Lung (tissue), 11 donors: ENCODE measurements at regions not wholly inside any gene's neighbourhood (a gene's known extent, or its start where the extent isn't known, plus 50 kb on each side); places are given as distances from the start of the nearest gene placed in this dataset.
"Not testable (repeated sequence)": the region's sequence is repeated elsewhere in the genome, so short reads cannot be mapped to it uniquely, and the experiment has no call there.

ENCODE experiments used
- ATAC-seq: fragments of 200-7000 bp; cut with Tn5 transposase; one replicate; pipeline ENCODE4 v1.9.1; 2020; ENCODE audit warnings: moderate number of reproducible peaks; ENCODE audit not compliant: insufficient read depth, low FRiP score
- DNase-seq, 3 donors: peaks; one replicate each; pipeline ENCODE4 v3.0.0-alpha.2; 2013 to 2017
- H3K27ac ChIP-seq, 2 donors: one replicate each; pipeline ENCODE4 v1.5.1; 2013; ENCODE audit warnings: mild to moderate bottlenecking in 2 of 2, moderate library complexity in 2 of 2, control low read depth in 1 of 2, inconsistent platforms in 1 of 2, low read depth in 1 of 2, low read length in 1 of 2
- H3K27me3 ChIP-seq, 3 donors: one replicate each; pipeline ENCODE4 v1.5.1; 2013; ENCODE audit warnings: low read length in 2 of 3; ENCODE audit not compliant: control insufficient read depth in 3 of 3, insufficient read depth in 3 of 3
- H3K36me3 ChIP-seq, 4 donors: one replicate each; pipeline ENCODE4 v1.5.1; 2013; ENCODE audit warnings: low read length in 4 of 4, mild to moderate bottlenecking in 1 of 4, moderate library complexity in 1 of 4; ENCODE audit not compliant: control insufficient read depth in 4 of 4, insufficient read depth in 4 of 4
- H3K4me1 ChIP-seq, 5 donors: one replicate each; pipeline ENCODE4 v1.5.1; 2013; ENCODE audit warnings: low read length in 5 of 5, mild to moderate bottlenecking in 2 of 5, moderate library complexity in 1 of 5; ENCODE audit not compliant: control insufficient read depth in 5 of 5, insufficient read depth in 5 of 5
- H3K4me3 ChIP-seq: one replicate; pipeline ENCODE4 v1.5.1; 2013; ENCODE audit warnings: mild to moderate bottlenecking, control low read depth, moderate library complexity
- H3K9ac ChIP-seq, 2 donors: one replicate each; pipeline ENCODE4 v1.5.1; 2013; ENCODE audit warnings: low read length in 2 of 2, control low read depth in 1 of 2; ENCODE audit not compliant: insufficient read depth in 1 of 2
- H3K9me3 ChIP-seq, 4 donors: one replicate each; pipeline ENCODE4 v1.5.1; 2013; ENCODE audit warnings: low read length in 3 of 4, mild to moderate bottlenecking in 1 of 4, moderate library complexity in 1 of 4; ENCODE audit not compliant: control insufficient read depth in 4 of 4, insufficient read depth in 3 of 4
- WGBS, 2 donors: extraction: QIAGEN DNeasy Blood & Tissue Kit; methylation state at CpG; one replicate each; pipeline ENCODE4 v1.1.7; 2013; 5-methylcytosine and 5-hydroxymethylcytosine counted together
- TF ChIP-seq, protein P1 (sequence below): IDR thresholded peaks from 2 replicates; pipeline ENCODE4 v1.5.1; 2012; ENCODE audit warnings: mild to moderate bottlenecking; ENCODE audit errors: control extremely low read depth, extremely low read depth
- donor health status: control.
- donor health status: control.
- donor health status: Bipolar disorder and iron deficiency.
- donor health status: healthy.
- donor health status: DM: yes; HTN: yes; CAD: no.

DNA sequence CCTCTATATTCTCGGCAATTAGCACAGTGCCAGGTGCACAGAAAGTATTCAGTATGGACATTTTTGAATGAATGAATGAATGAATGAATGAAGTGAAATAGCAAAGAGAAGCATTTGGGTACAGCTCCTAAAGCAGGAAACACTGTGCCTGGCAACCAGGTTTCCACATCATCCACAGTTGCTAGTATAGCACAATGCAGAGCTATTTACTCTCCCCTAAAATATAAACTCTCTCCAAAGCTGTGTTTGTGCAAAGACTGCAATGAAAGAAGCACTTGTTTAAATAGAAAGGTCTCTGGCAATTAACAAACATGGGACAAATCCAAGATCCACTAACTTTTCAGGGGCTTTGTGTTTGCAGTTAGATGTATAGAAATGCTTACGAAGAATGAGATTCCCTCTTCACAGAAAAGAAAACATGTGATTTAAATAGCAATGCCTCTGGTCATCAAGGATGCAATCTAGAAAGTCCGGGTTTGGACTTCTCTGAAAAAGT is 103.0 kb upstream of the OPCML start:
- no peak overlapping the region for H3K4me3 ChIP-seq
- no peaks in the 10 kb centered on the region for H3K27me3 ChIP-seq
- H3K9ac ChIP-seq = no peak overlapping the region
- TF ChIP-seq, protein P1, sequence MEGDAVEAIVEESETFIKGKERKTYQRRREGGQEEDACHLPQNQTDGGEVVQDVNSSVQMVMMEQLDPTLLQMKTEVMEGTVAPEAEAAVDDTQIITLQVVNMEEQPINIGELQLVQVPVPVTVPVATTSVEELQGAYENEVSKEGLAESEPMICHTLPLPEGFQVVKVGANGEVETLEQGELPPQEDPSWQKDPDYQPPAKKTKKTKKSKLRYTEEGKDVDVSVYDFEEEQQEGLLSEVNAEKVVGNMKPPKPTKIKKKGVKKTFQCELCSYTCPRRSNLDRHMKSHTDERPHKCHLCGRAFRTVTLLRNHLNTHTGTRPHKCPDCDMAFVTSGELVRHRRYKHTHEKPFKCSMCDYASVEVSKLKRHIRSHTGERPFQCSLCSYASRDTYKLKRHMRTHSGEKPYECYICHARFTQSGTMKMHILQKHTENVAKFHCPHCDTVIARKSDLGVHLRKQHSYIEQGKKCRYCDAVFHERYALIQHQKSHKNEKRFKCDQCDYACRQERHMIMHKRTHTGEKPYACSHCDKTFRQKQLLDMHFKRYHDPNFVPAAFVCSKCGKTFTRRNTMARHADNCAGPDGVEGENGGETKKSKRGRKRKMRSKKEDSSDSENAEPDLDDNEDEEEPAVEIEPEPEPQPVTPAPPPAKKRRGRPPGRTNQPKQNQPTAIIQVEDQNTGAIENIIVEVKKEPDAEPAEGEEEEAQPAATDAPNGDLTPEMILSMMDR = no peak
- ATAC-seq (no peak), DNase-seq (peak in 2 of 3 donors; percentile 6 to 9)
- no peak overlapping the region for H3K27ac ChIP-seq
- 58 to 70% methylated on average over 3 of the region's 3 CpGs for WGBS, 2 donors
- peaks cover 0 to 4% (median 0%) of the 10 kb centered on the region in 4 donors for H3K9me3 ChIP-seq
- no peaks in the 10 kb centered on the region for H3K4me1 ChIP-seq
- no peaks in the 10 kb centered on the region for H3K36me3 ChIP-seq

- not testable (repeated sequence) for H3K4me1 ChIP-seq, H3K9me3 ChIP-seq, H3K9ac ChIP-seq, H3K36me3 ChIP-seq, DNase-seq, H3K27ac ChIP-seq, ATAC-seq, H3K27me3 ChIP-seq, H3K4me3 ChIP-seq
- WGBS, 2 donors = 70 to 71% methylated on average over 10 to 11 of the region's 11 CpGs
Measured at GRCh38 chr11:133628371-133628770, 96.1 kb upstream of the OPCML start.

- no peak overlapping the region for H3K9ac ChIP-seq
- no peak overlapping the region for H3K4me3 ChIP-seq
- no peak overlapping the region for H3K27ac ChIP-seq
- H3K4me1 ChIP-seq = peaks cover 0 to 2% (median 0%) of the 10 kb centered on the region in 5 donors
- ATAC-seq = no peak
- peaks cover 0 to 5% (median 0%) of the 10 kb centered on the region in 4 donors for H3K9me3 ChIP-seq
- H3K27me3 ChIP-seq = peaks cover 0 to 14% (median 5%) of the 10 kb centered on the region in 3 donors
- 50 to 55% methylated on average over 6 of the region's 6 CpGs for WGBS, 2 donors
- TF ChIP-seq, protein P1 = no peak
- H3K36me3 ChIP-seq = no peaks in the 10 kb centered on the region
- no peak for DNase-seq
Measured at GRCh38 chr11:133621611-133622010, 89.3 kb upstream of the OPCML start.

DNA sequence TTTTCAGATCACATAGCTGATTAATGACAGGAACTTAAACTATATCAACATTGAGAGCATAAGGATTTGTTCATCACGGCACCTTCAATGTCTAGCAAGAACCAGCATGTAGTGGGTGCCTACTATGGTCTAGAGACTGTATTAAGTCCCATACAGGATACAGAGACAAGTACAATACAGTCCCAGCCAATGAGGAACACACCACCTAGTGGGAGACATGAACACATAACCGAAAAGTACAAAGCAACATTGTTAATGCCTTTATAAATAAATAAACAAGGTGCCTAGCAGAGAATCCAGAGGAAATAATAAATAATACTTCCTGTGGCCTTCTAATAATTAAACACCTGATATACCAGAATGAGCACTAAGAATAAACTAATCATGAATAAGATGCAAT is 87.7 kb upstream of the OPCML start:
- TF ChIP-seq, protein P1 = no peak
- H3K27me3 ChIP-seq = peaks cover 0 to 6% (median 5%) of the 10 kb centered on the region in 3 donors
- H3K27ac ChIP-seq = no peak overlapping the region
- peaks cover 0 to 5% (median 0%) of the 10 kb centered on the region in 4 donors for H3K9me3 ChIP-seq
- peak in 1 of 3 donors; percentile 15 for DNase-seq
- H3K36me3 ChIP-seq = no peaks in the 10 kb centered on the region
- WGBS, 2 donors = 42 to 51% methylated on average over 2 of the region's 2 CpGs
- no peak overlapping the region for H3K4me3 ChIP-seq
- H3K9ac ChIP-seq = no peak overlapping the region
- H3K4me1 ChIP-seq = peaks cover 0 to 2% (median 0%) of the 10 kb centered on the region in 5 donors
- no peak for ATAC-seq
